Astrocyte of the cerebellum (primary cell): ENCODE measurements at regions not wholly inside any gene's neighbourhood (a gene's known extent, or its start where the extent isn't known, plus 50 kb on each side); places are given as distances from the start of the nearest gene placed in this dataset.

Experiments
- DNase-seq: peaks from one replicate; pipeline ENCODE4 v3.0.0-alpha.2; 2011; ENCODE audit warnings: low read depth
- H3K4me3 ChIP-seq: 2 replicates; pipeline ENCODE4 v1.5.1; 2011; ENCODE audit warnings: mild to moderate bottlenecking, low read depth, low read length, moderate library complexity
- in situ Hi-C: cut with HindIII; loops from 2 replicates; pipeline ENCODE4 v1.10.0; 2017; ENCODE audit warnings: low sequenced_read_pairs
- TF ChIP-seq, protein P1 (sequence below): IDR thresholded peaks from 2 replicates; pipeline ENCODE4 v1.5.1; 2012; ENCODE audit warnings: low read length, low read depth, moderate library complexity, mild to moderate bottlenecking; ENCODE audit errors: missing control alignments

- no peak for DNase-seq
- in situ Hi-C loops: no loop called here
- H3K4me3 ChIP-seq: no peak overlapping the region
- TF ChIP-seq, protein P1, sequence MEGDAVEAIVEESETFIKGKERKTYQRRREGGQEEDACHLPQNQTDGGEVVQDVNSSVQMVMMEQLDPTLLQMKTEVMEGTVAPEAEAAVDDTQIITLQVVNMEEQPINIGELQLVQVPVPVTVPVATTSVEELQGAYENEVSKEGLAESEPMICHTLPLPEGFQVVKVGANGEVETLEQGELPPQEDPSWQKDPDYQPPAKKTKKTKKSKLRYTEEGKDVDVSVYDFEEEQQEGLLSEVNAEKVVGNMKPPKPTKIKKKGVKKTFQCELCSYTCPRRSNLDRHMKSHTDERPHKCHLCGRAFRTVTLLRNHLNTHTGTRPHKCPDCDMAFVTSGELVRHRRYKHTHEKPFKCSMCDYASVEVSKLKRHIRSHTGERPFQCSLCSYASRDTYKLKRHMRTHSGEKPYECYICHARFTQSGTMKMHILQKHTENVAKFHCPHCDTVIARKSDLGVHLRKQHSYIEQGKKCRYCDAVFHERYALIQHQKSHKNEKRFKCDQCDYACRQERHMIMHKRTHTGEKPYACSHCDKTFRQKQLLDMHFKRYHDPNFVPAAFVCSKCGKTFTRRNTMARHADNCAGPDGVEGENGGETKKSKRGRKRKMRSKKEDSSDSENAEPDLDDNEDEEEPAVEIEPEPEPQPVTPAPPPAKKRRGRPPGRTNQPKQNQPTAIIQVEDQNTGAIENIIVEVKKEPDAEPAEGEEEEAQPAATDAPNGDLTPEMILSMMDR: no peak
These were observed 755.5 kb downstream of the GBE1 start for GRCh38 chr3:81005992-81006391.

- in situ Hi-C loops: no loop called here
- TF ChIP-seq, protein P1: no peak
- no peak for DNase-seq
- no peak overlapping the region for H3K4me3 ChIP-seq
These were observed 757.6 kb downstream of the GBE1 start for GRCh38 chr3:81003817-81004216.

DNA sequence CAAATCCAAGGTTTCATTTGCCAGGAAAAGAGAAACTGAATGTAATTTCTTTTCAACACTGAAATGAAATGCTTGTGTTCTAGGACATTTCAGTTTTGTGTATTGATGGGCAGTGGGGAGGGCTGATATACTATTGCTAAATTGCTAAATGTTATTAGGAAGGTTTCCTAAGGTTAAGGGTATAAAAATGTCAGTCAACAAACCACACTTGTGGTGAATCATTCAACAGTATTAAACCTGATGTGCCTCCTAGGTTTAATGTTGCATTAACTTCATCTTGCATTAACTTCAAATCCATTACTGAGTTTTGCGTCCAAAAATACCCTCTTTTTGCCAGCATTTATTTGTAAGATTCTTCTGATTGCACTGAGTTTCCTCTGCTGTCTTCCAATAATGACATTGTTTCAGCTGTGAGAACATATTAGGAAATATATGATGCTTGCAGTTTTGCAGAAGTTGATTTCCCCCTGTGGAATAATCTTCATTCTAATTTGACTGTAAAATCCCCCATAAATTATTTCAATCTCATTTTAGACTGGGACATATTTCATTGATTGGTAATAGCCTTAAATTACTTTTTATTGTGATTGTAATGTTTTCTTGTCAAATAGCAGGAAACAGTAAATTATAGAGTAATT is 758.3 kb downstream of the GBE1 start:
- H3K4me3 ChIP-seq: no peak overlapping the region
- DNase-seq: no peak
- in situ Hi-C loops: no loop called here
- TF ChIP-seq, protein P1: no peak

DNA sequence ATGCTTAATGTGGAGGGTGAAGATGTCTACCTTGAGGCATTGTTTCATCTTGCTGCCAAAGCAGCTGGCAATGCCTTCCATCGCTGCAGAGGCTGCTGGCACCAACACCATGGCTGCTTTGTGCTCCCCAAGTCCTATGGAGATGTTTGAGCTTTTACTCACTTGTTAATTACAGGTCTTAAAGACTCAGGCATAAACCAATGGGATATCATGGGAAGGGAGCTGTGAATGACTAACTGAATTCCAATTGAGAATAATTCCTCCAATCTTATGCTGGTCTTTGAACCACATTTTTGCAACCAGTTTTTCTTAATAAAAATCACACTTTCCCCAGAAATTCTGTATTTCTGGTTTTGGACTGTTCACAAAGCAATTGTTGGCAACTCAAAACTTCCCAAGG is 762.0 kb downstream of the GBE1 start:
- H3K4me3 ChIP-seq: no peak overlapping the region
- no peak for DNase-seq
- in situ Hi-C loops: no loop called here
- TF ChIP-seq, protein P1: no peak

DNA sequence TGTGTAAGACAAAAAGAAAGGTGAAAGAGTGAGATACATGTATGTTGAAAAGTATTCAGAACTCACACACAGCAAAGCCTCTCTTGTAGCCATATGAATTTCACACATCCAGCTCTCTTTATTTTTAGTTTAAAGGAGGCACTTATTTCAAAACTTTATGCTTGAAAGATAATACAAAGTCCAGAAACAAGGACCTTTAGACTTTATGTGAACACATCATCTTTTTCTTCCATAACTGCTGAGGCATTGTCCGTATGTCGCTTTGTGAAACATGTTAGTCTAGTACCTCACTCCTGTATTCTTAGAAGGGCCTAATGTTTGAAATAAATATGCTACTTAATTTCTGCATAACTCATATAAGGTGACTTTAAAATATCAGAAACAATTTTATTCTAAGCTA is 763.4 kb downstream of the GBE1 start:
- TF ChIP-seq, protein P1: no peak
- H3K4me3 ChIP-seq: no peak overlapping the region
- in situ Hi-C loops: no loop called here
- DNase-seq: no peak

DNA sequence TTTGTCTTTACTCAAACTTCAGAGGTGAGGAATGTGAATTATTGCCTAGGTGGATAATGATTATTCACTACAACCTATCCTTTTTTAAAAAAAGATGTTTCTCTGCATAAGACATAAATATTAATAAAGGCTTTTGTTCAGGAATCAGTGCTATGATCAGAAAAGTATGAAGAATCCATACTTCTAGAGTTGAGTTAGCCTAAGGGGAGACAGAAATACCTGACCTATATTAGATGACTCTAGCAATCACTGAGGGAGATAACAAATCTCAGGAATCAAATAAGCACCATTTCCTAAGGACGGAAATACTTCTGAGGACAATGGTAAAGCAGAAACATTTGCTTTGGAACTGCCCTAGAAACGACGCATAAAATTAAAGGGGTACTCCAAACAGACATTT is 763.8 kb downstream of the GBE1 start:
- DNase-seq: no peak
- TF ChIP-seq, protein P1: no peak
- no peak overlapping the region for H3K4me3 ChIP-seq
- in situ Hi-C loops: no loop called here
